Parathyroid adenoma (tissue), 2 donors: ENCODE measurements at regions not wholly inside any gene's neighbourhood (a gene's known extent, or its start where the extent isn't known, plus 50 kb on each side); places are given as distances from the start of the nearest gene placed in this dataset.

ENCODE experiments used
- H2AFZ ChIP-seq: fragments of 300-600 bp; sonication (generic); one replicate; pipeline ENCODE4 v1.7.0; 2017; ENCODE audit warnings: antibody characterized with exemption, mild to moderate bottlenecking
- H3K27ac ChIP-seq: fragments of 300-600 bp; sonication (generic); one replicate; pipeline ENCODE4 v1.7.0; 2017
- H3K27me3 ChIP-seq: fragments of 300-600 bp; sonication (generic); one replicate; pipeline ENCODE4 v1.7.0; 2017; ENCODE audit warnings: low read length; ENCODE audit not compliant: control insufficient read depth, insufficient read depth
- H3K36me3 ChIP-seq: fragments of 300-600 bp; sonication (generic); one replicate; pipeline ENCODE4 v1.7.0; 2017; ENCODE audit warnings: low read length; ENCODE audit not compliant: control insufficient read depth, insufficient read depth
- H3K4me1 ChIP-seq: fragments of 300-600 bp; sonication (generic); one replicate; pipeline ENCODE4 v1.7.0; 2017; ENCODE audit warnings: control low read depth
- H3K4me2 ChIP-seq: fragments of 300-600 bp; sonication (generic); one replicate; pipeline ENCODE4 v1.7.0; 2017; ENCODE audit warnings: low read length
- H3K4me3 ChIP-seq: fragments of 300-600 bp; sonication (generic); one replicate; pipeline ENCODE4 v1.7.0; 2017; ENCODE audit warnings: low read depth, low read length
- H3K79me2 ChIP-seq: fragments of 300-600 bp; sonication (generic); one replicate; pipeline ENCODE4 v1.7.0; 2017; ENCODE audit warnings: control low read depth
- H3K9ac ChIP-seq: fragments of 300-600 bp; sonication (generic); one replicate; pipeline ENCODE4 v1.7.0; 2017; ENCODE audit warnings: mild to moderate bottlenecking
- H3K9me3 ChIP-seq: fragments of 300-600 bp; sonication (generic); one replicate; pipeline ENCODE4 v1.7.0; 2017; ENCODE audit warnings: low read length; ENCODE audit not compliant: control insufficient read depth
- CTCF ChIP-seq: fragments of 300-600 bp; sonication (generic); IDR thresholded peaks from one replicate; pipeline ENCODE4 v1.7.0; 2017; ENCODE audit warnings: antibody characterized with exemption, mild to moderate bottlenecking
- donor health status: primary hyperparathyroidism.

GRCh38 chr14:94697773-94698556 lies 71.9 kb downstream of the GSC start:
- no peak overlapping the region for H3K4me3 ChIP-seq
- TF ChIP-seq CTCF: no peak
- no peaks in the 10 kb centered on the region for H3K4me1 ChIP-seq
- no peaks in the 10 kb centered on the region for H3K9me3 ChIP-seq
- H3K27me3 ChIP-seq: no peaks in the 10 kb centered on the region
- H3K79me2 ChIP-seq: no peaks in the 10 kb centered on the region
- no peak overlapping the region for H3K4me2 ChIP-seq
- H2AFZ ChIP-seq: no peak overlapping the region
- H3K9ac ChIP-seq: no peak overlapping the region
- no peaks in the 10 kb centered on the region for H3K36me3 ChIP-seq
- no peak overlapping the region for H3K27ac ChIP-seq

GRCh38 chr14:94696518-94696917 lies 73.4 kb downstream of the GSC start:
- no peaks in the 10 kb centered on the region for H3K79me2 ChIP-seq
- no peak overlapping the region for H2AFZ ChIP-seq

DNA sequence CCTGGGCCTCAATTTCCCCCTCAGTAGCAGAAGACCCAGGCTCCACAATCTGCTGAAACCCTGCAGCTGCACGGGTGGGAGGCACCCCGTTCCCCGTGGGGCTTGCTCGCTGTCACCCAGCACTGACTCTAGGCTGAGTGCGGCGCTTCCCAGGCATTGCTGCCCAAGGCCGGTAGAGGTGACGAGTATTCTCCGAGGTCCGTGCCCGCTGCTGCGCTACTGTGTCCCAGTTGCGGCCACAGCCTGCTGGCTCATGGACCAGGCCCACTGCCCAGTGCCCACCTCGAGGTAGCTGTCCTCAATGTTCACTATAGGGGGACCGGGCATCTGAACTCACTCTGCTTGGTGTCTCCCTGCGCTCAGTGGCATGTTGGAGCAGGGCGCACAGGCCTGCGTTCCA lies 74.7 kb downstream of the GSC start:
- Histone ChIP-seq H2AFZ (no peak overlapping the region), H3K9me3 (no peaks in the 10 kb centered on the region), H3K4me3 (no peak overlapping the region), H3K4me1 (no peaks in the 10 kb centered on the region), H3K79me2 (no peaks in the 10 kb centered on the region), H3K9ac (no peak overlapping the region), H3K36me3 (no peaks in the 10 kb centered on the region), H3K4me2 (no peak overlapping the region), H3K27ac (no peak overlapping the region), H3K27me3 (no peaks in the 10 kb centered on the region)
- no peak for TF ChIP-seq CTCF

More at GRCh38 chr14:94696518-94696917, 73.4 kb downstream of the GSC start:
- no peak overlapping the region for H3K4me2 ChIP-seq
- H3K9me3 ChIP-seq: no peaks in the 10 kb centered on the region
- H3K27ac ChIP-seq: no peak overlapping the region
- no peak for TF ChIP-seq CTCF
- no peaks in the 10 kb centered on the region for H3K27me3 ChIP-seq
- no peak overlapping the region for H3K9ac ChIP-seq
- H3K4me1 ChIP-seq: no peaks in the 10 kb centered on the region
- no peaks in the 10 kb centered on the region for H3K36me3 ChIP-seq
- H3K4me3 ChIP-seq: no peak overlapping the region

- Histone ChIP-seq H3K4me2 (no peak overlapping the region), H3K4me1 (no peaks in the 10 kb centered on the region), H3K79me2 (no peaks in the 10 kb centered on the region), H3K9ac (no peak overlapping the region), H3K27ac (no peak overlapping the region), H3K4me3 (no peak overlapping the region), H3K9me3 (no peaks in the 10 kb centered on the region), H3K36me3 (no peaks in the 10 kb centered on the region), H2AFZ (no peak overlapping the region), H3K27me3 (no peaks in the 10 kb centered on the region)
- no peak for TF ChIP-seq CTCF
Observed at GRCh38 chr14:94691660-94692034, 78.3 kb downstream of the GSC start.
